Parathyroid adenoma (tissue), 2 donors: ENCODE measurements at regions not wholly inside any gene's neighbourhood (a gene's known extent, or its start where the extent isn't known, plus 50 kb on each side); places are given as distances from the start of the nearest gene placed in this dataset.

ENCODE experiments used
- H2AFZ ChIP-seq: fragments of 300-600 bp; sonication (generic); one replicate; pipeline ENCODE4 v1.7.0; 2017; ENCODE audit warnings: antibody characterized with exemption, mild to moderate bottlenecking
- H3K27ac ChIP-seq: fragments of 300-600 bp; sonication (generic); one replicate; pipeline ENCODE4 v1.7.0; 2017
- H3K27me3 ChIP-seq: fragments of 300-600 bp; sonication (generic); one replicate; pipeline ENCODE4 v1.7.0; 2017; ENCODE audit warnings: low read length; ENCODE audit not compliant: control insufficient read depth, insufficient read depth
- H3K36me3 ChIP-seq: fragments of 300-600 bp; sonication (generic); one replicate; pipeline ENCODE4 v1.7.0; 2017; ENCODE audit warnings: low read length; ENCODE audit not compliant: control insufficient read depth, insufficient read depth
- H3K4me1 ChIP-seq: fragments of 300-600 bp; sonication (generic); one replicate; pipeline ENCODE4 v1.7.0; 2017; ENCODE audit warnings: control low read depth
- H3K4me2 ChIP-seq: fragments of 300-600 bp; sonication (generic); one replicate; pipeline ENCODE4 v1.7.0; 2017; ENCODE audit warnings: low read length
- H3K4me3 ChIP-seq: fragments of 300-600 bp; sonication (generic); one replicate; pipeline ENCODE4 v1.7.0; 2017; ENCODE audit warnings: low read depth, low read length
- H3K79me2 ChIP-seq: fragments of 300-600 bp; sonication (generic); one replicate; pipeline ENCODE4 v1.7.0; 2017; ENCODE audit warnings: control low read depth
- H3K9ac ChIP-seq: fragments of 300-600 bp; sonication (generic); one replicate; pipeline ENCODE4 v1.7.0; 2017; ENCODE audit warnings: mild to moderate bottlenecking
- H3K9me3 ChIP-seq: fragments of 300-600 bp; sonication (generic); one replicate; pipeline ENCODE4 v1.7.0; 2017; ENCODE audit warnings: low read length; ENCODE audit not compliant: control insufficient read depth
- TF ChIP-seq, protein P1 (sequence below): fragments of 300-600 bp; sonication (generic); IDR thresholded peaks from one replicate; pipeline ENCODE4 v1.7.0; 2017; ENCODE audit warnings: antibody characterized with exemption, mild to moderate bottlenecking
- donor health status: primary hyperparathyroidism.

- no peak overlapping the region for H2AFZ ChIP-seq
- no peak overlapping the region for H3K4me3 ChIP-seq
- H3K9me3 ChIP-seq: no peaks in the 10 kb centered on the region
- TF ChIP-seq, protein P1, sequence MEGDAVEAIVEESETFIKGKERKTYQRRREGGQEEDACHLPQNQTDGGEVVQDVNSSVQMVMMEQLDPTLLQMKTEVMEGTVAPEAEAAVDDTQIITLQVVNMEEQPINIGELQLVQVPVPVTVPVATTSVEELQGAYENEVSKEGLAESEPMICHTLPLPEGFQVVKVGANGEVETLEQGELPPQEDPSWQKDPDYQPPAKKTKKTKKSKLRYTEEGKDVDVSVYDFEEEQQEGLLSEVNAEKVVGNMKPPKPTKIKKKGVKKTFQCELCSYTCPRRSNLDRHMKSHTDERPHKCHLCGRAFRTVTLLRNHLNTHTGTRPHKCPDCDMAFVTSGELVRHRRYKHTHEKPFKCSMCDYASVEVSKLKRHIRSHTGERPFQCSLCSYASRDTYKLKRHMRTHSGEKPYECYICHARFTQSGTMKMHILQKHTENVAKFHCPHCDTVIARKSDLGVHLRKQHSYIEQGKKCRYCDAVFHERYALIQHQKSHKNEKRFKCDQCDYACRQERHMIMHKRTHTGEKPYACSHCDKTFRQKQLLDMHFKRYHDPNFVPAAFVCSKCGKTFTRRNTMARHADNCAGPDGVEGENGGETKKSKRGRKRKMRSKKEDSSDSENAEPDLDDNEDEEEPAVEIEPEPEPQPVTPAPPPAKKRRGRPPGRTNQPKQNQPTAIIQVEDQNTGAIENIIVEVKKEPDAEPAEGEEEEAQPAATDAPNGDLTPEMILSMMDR: no peak
- no peak overlapping the region for H3K27ac ChIP-seq
- no peaks in the 10 kb centered on the region for H3K27me3 ChIP-seq
- no peaks in the 10 kb centered on the region for H3K79me2 ChIP-seq
- no peak overlapping the region for H3K9ac ChIP-seq
- H3K36me3 ChIP-seq: no peaks in the 10 kb centered on the region
- no peak overlapping the region for H3K4me2 ChIP-seq
- H3K4me1 ChIP-seq: no peaks in the 10 kb centered on the region
Observed at GRCh38 chr2:58903427-58903826, 662.3 kb upstream of the FANCL start.

DNA sequence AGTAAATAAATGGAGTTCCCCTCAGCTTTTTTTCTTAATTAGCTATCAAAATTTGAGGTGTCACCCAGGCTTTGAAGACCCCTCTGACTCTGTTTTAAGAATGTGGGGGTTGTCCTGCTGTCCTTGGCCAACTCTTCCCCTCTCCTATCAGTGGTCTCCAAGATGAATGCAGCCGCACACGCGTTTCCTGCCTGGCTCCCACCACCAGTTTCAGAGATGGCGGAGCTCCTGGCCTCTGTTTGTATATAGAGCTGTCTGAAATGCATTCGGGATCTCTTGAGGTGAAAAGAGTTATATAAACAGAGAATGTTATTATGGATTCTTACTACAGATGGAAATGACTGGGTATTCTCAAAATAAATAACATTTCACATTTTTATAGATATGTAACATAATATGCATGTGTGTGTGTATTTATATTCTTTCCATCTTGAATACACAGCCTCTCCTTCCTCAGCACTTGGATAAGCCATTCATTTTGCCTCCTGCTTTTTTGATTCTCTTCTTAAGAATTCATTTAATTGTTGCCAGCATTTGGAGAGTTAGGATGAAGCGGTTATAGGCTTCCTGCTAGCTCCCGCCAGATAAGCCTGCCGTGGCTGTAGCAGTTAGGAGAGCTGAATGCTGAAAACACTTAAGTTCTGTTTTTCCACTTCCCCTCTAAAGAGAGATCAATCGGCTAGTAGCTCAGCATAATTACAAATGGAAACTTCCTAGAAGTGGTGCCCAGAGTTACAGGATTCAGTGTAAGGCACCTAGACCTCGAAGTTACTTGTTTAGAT, 659.3 kb upstream of the FANCL start:
- no peaks in the 10 kb centered on the region for H3K79me2 ChIP-seq
- no peak overlapping the region for H3K27ac ChIP-seq
- no peaks in the 10 kb centered on the region for H3K27me3 ChIP-seq
- no peaks in the 10 kb centered on the region for H3K36me3 ChIP-seq
- no peaks in the 10 kb centered on the region for H3K9me3 ChIP-seq
- H3K4me1 ChIP-seq: no peaks in the 10 kb centered on the region
- TF ChIP-seq, protein P1: no peak
- no peak overlapping the region for H3K4me2 ChIP-seq
- no peak overlapping the region for H3K9ac ChIP-seq
- no peak overlapping the region for H3K4me3 ChIP-seq
- H2AFZ ChIP-seq: no peak overlapping the region

- H3K9me3 ChIP-seq: no peaks in the 10 kb centered on the region
- H3K4me3 ChIP-seq: no peak overlapping the region
- no peak overlapping the region for H2AFZ ChIP-seq
- H3K4me2 ChIP-seq: no peak overlapping the region
- no peak overlapping the region for H3K9ac ChIP-seq
- TF ChIP-seq, protein P1: no peak
- H3K27ac ChIP-seq: no peak overlapping the region
- no peaks in the 10 kb centered on the region for H3K36me3 ChIP-seq
- no peaks in the 10 kb centered on the region for H3K4me1 ChIP-seq
- H3K27me3 ChIP-seq: no peaks in the 10 kb centered on the region
- no peaks in the 10 kb centered on the region for H3K79me2 ChIP-seq
Observed at GRCh38 chr2:58899692-58900091, 658.6 kb upstream of the FANCL start.

DNA sequence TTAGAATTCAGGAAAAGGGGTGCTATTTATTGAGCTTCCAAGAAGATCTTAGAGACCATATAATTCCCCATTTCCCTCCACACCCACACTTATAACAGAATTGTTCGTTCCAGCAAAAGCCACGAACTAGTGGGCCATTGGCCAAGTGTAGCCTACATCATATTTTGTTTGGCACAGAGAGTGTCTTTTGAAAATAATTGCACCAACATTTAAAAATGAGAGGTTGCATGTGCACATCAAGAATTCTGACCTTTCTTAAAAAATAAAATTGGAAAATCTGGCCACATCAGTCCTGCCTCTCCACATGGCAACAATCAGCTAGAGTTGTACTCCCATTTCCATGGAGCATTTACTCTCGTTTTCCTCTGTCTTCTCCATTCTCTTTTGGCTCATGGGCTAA, 655.5 kb upstream of the FANCL start:
- Histone ChIP-seq H3K9me3 (no peaks in the 10 kb centered on the region), H2AFZ (no peak overlapping the region), H3K27ac (no peak overlapping the region), H3K79me2 (no peaks in the 10 kb centered on the region), H3K4me2 (no peak overlapping the region), H3K27me3 (no peaks in the 10 kb centered on the region), H3K4me3 (no peak overlapping the region), H3K9ac (no peak overlapping the region), H3K36me3 (no peaks in the 10 kb centered on the region), H3K4me1 (no peaks in the 10 kb centered on the region)
- TF ChIP-seq, protein P1: no peak

GRCh38 chr2:58895857-58896256, 654.7 kb upstream of the FANCL start:
- Histone ChIP-seq H3K4me3 (no peak overlapping the region), H3K9ac (no peak overlapping the region), H3K27me3 (no peaks in the 10 kb centered on the region), H2AFZ (no peak overlapping the region), H3K36me3 (no peaks in the 10 kb centered on the region), H3K79me2 (no peaks in the 10 kb centered on the region), H3K4me2 (no peak overlapping the region), H3K4me1 (no peaks in the 10 kb centered on the region), H3K9me3 (no peaks in the 10 kb centered on the region), H3K27ac (no peak overlapping the region)
- TF ChIP-seq, protein P1: no peak
